Mesenteric fat pad (tissue), 1 donor: ENCODE measurements at regions not wholly inside any gene's neighbourhood (a gene's known extent, or its start where the extent isn't known, plus 50 kb on each side); places are given as distances from the start of the nearest gene placed in this dataset.
"Not testable (repeated sequence)": the region's sequence is repeated elsewhere in the genome, so short reads cannot be mapped to it uniquely, and the experiment has no call there.

ENCODE experiments used
- DNase-seq: peaks from one replicate; pipeline ENCODE4 v3.0.0-alpha.2; 2020; ENCODE audit warnings: low spot score
- donor health status: DM: yes; HTN: yes; CAD: no.

- no peak for DNase-seq
Observed at GRCh38 chr5:162948677-162949076, 488.7 kb upstream of the CCNG1 start.

GRCh38 chr5:162956570-162956969 is 480.8 kb upstream of the CCNG1 start:
- DNase-seq, result no peak

- DNase-seq, result not testable (repeated sequence)
Observed at GRCh38 chr5:162964144-162964543, 473.3 kb upstream of the CCNG1 start.

- no peak for DNase-seq
Observed at GRCh38 chr5:162990063-162990462, 447.3 kb upstream of the CCNG1 start.

GRCh38 chr5:162990856-162991497 is 446.4 kb upstream of the CCNG1 start:
- no peak for DNase-seq

GRCh38 chr5:162995568-162995967 is 441.8 kb upstream of the CCNG1 start:
- DNase-seq, result no peak

GRCh38 chr5:162996053-162996452 is 441.3 kb upstream of the CCNG1 start:
- no peak for DNase-seq

- no peak for DNase-seq
Observed at GRCh38 chr5:163005949-163006348, 431.4 kb upstream of the CCNG1 start.

- DNase-seq, result no peak
Observed at GRCh38 chr5:163022582-163023128, 414.7 kb upstream of the CCNG1 start.

GRCh38 chr5:163023846-163024245 is 413.5 kb upstream of the CCNG1 start:
- no peak for DNase-seq

GRCh38 chr5:163024936-163025335 is 412.5 kb upstream of the CCNG1 start:
- DNase-seq, result no peak

- no peak for DNase-seq
Observed at GRCh38 chr5:163033656-163034055, 403.7 kb upstream of the CCNG1 start.

GRCh38 chr5:163041254-163041653 is 396.1 kb upstream of the CCNG1 start:
- no peak for DNase-seq

GRCh38 chr5:163079618-163080017 is 357.8 kb upstream of the CCNG1 start:
- no peak for DNase-seq

GRCh38 chr5:163089230-163089629 is 348.2 kb upstream of the CCNG1 start:
- no peak for DNase-seq

- DNase-seq, result no peak
Observed at GRCh38 chr5:163089926-163090325, 347.5 kb upstream of the CCNG1 start.

GRCh38 chr5:163094492-163095180 is 342.8 kb upstream of the CCNG1 start:
- DNase-seq, result no peak

- no peak for DNase-seq
Observed at GRCh38 chr5:163104464-163104863, 332.9 kb upstream of the CCNG1 start.

- DNase-seq, result no peak
Observed at GRCh38 chr5:163105456-163105855, 331.9 kb upstream of the CCNG1 start.

GRCh38 chr5:163106098-163106497 is 331.3 kb upstream of the CCNG1 start:
- no peak for DNase-seq

- DNase-seq, result no peak
Observed at GRCh38 chr5:163108351-163108750, 329.0 kb upstream of the CCNG1 start.

GRCh38 chr5:163115011-163115410 is 322.4 kb upstream of the CCNG1 start:
- DNase-seq, result no peak

- not testable (repeated sequence) for DNase-seq
Observed at GRCh38 chr5:163116618-163117017, 320.8 kb upstream of the CCNG1 start.
